Chondrocyte (in vitro differentiated cells): ENCODE measurements at regions not wholly inside any gene's neighbourhood (a gene's known extent, or its start where the extent isn't known, plus 50 kb on each side); places are given as distances from the start of the nearest gene placed in this dataset.

Source experiments
- DNase-seq: peaks from one replicate; pipeline ENCODE4 v3.0.0; 2021; ENCODE audit warnings: mixed read lengths, low spot score
- H3K27ac Mint-ChIP-seq: one replicate; pipeline ENCODE4 v1.8.0; 2021; ENCODE audit warnings: mild to moderate bottlenecking, moderate library complexity, mixed read lengths; ENCODE audit not compliant: unreplicated experiment
- H3K27me3 Mint-ChIP-seq: 2 replicates; pipeline ENCODE4 v1.8.0; 2021; ENCODE audit warnings: low read depth, mixed read lengths
- H3K36me3 Mint-ChIP-seq: 2 replicates; pipeline ENCODE4 v1.8.0; 2021; ENCODE audit warnings: low read depth, mixed read lengths
- H3K4me1 Mint-ChIP-seq: 2 replicates; pipeline ENCODE4 v1.8.0; 2021; ENCODE audit warnings: low read depth, mild to moderate bottlenecking, mixed read lengths
- H3K4me3 Mint-ChIP-seq: one replicate; pipeline ENCODE4 v1.8.0; 2021; ENCODE audit warnings: mild to moderate bottlenecking, moderate library complexity, mixed read lengths; ENCODE audit not compliant: unreplicated experiment
- H3K9me3 Mint-ChIP-seq: 2 replicates; pipeline ENCODE4 v1.8.0; 2021; ENCODE audit warnings: low read depth, mixed read lengths
- TF ChIP-seq, protein P1 (sequence below): fragments of 200-600 bp; sonication (generic); IDR thresholded peaks from 2 replicates; pipeline ENCODE4 v1.5.0; 2021; ENCODE audit warnings: antibody characterized with exemption, mild to moderate bottlenecking, moderate library complexity

DNA sequence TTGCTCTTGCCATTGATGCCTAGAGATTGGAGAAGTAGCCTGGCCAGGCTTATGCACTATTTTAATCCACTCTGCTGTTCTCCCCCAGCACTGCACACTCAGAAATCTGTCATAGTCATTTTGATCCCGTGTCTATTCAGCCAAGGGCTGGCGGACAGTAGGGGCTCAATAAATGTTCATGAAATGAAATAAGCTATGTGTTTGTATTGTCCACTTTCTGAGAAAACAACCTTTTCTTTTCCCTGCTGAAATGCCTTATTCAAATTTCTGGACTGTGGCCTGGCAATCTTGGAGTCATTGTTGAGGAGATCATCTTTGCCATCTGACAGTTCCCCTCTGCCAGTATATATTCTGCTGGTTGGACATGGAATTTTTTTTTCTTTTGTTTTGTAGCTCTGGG lies 550.4 kb upstream of the MAP3K7 start:
- H3K27ac Mint-ChIP-seq, result no peak overlapping the region
- TF ChIP-seq, protein P1, sequence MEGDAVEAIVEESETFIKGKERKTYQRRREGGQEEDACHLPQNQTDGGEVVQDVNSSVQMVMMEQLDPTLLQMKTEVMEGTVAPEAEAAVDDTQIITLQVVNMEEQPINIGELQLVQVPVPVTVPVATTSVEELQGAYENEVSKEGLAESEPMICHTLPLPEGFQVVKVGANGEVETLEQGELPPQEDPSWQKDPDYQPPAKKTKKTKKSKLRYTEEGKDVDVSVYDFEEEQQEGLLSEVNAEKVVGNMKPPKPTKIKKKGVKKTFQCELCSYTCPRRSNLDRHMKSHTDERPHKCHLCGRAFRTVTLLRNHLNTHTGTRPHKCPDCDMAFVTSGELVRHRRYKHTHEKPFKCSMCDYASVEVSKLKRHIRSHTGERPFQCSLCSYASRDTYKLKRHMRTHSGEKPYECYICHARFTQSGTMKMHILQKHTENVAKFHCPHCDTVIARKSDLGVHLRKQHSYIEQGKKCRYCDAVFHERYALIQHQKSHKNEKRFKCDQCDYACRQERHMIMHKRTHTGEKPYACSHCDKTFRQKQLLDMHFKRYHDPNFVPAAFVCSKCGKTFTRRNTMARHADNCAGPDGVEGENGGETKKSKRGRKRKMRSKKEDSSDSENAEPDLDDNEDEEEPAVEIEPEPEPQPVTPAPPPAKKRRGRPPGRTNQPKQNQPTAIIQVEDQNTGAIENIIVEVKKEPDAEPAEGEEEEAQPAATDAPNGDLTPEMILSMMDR, result no peak
- H3K27me3 Mint-ChIP-seq, result no peaks in the 10 kb centered on the region
- H3K9me3 Mint-ChIP-seq, result no peaks in the 10 kb centered on the region
- H3K4me1 Mint-ChIP-seq, result peaks cover 66% of the 10 kb centered on the region
- no peak for DNase-seq
- H3K36me3 Mint-ChIP-seq, result no peaks in the 10 kb centered on the region
- H3K4me3 Mint-ChIP-seq, result no peak overlapping the region

DNA sequence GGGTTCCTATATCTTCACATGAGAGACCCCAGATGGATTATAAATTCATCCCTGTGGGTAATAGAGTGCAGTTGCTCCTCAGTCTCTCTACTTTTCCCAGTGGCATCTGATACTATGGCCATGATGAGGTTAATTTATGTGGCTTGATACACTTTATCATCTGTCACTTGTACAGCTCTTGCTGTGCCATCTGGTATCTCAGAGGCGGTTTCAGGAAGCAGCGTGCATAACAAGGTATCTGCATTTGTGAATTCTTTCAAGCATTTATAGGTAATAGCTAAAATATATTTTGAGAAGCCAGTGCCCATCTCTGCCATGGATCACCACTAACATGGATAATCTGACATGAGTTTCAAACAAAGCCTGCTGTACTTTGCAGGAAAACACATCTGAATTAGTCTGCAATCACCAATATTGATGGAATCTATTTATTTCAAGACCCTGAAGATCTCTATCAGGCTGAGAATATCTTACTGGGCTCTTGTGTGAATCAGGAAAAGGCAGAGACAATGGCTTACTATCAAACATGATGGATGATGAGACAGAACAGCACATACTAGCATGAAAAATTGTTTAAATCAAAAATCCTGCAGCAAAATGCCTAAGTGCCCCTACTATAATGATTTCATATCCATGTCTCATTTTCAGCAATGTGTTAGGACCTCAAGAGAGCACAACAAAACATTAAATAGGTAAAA lies 548.7 kb upstream of the MAP3K7 start:
- TF ChIP-seq, protein P1, result no peak
- no peak for DNase-seq

DNA sequence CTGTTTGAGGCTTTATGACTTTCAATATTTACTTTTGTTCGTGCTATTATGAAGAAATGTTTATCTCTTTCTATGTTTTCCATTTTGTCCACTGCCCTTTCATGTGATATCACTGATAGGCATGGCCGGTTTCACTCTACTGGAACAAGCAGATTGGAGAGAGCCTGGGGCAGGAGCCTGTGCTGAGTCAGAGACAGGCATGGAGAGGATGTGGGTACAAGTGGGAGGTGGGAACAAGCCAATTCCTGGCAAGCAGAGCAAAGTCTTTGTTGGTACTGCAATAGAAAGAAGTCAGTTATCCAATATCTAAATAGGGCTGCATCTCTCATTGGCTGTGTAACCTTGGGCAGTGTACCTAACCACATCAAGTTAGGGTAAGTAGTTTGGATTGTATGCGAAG lies 545.6 kb upstream of the MAP3K7 start:
- TF ChIP-seq, protein P1, result no peak
- Mint-ChIP-seq H3K9me3 (peaks cover under 1% of the 10 kb centered on the region), H3K27me3 (no peaks in the 10 kb centered on the region), H3K36me3 (no peaks in the 10 kb centered on the region), H3K4me1 (peaks cover 26% of the 10 kb centered on the region), H3K27ac (no peak overlapping the region), H3K4me3 (no peak overlapping the region)
- DNase-seq, result no peak

More for the DNA sequence above, 548.7 kb upstream of the MAP3K7 start:
- H3K4me3 Mint-ChIP-seq, result no peak overlapping the region
- no peaks in the 10 kb centered on the region for H3K9me3 Mint-ChIP-seq
- H3K36me3 Mint-ChIP-seq, result no peaks in the 10 kb centered on the region
- no peak overlapping the region for H3K27ac Mint-ChIP-seq
- peaks cover 48% of the 10 kb centered on the region for H3K4me1 Mint-ChIP-seq
- H3K27me3 Mint-ChIP-seq, result no peaks in the 10 kb centered on the region

DNA sequence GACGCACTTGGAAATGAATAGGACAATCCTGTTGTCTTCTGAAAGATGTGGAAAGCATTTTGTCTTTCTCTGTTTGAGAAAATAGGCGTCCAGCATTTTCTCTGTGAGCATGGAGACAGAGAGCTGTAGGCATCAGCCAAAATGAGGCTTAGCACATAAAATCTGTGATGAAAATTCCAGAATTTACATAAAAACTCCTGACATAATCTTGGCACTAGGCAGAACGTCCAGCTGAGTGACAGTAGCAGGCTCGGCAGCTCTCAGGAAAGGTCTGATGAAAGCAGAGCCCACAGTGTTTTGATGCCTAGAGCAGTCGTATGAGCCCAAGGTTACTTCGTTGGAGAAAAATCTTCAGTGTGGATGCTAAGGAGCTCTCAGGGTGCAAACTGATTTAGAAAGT lies 543.3 kb upstream of the MAP3K7 start:
- TF ChIP-seq, protein P1, result no peak
- Mint-ChIP-seq H3K36me3 (no peaks in the 10 kb centered on the region), H3K27me3 (no peaks in the 10 kb centered on the region), H3K4me1 (peaks cover 11% of the 10 kb centered on the region), H3K4me3 (no peak overlapping the region), H3K9me3 (peaks cover 6% of the 10 kb centered on the region), H3K27ac (no peak overlapping the region)
- no peak for DNase-seq

DNA sequence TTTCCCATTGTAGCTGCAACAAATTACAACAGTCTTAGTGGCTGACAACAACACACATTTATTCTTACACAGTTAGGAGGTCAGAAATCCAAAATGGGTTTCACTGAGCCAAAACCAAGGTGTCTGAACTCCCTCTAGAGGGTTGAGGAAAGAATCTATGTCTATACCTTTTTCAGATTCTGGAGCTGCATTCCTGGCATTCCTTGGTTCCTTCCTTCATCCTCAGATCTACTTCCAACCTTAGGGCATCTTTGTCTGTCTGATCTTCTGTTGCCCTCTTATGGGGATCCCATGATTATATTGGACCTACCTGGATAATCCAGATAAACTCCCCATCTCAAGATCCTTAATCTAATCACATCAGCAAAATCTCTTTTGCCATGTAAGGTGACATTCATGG lies 540.9 kb upstream of the MAP3K7 start:
- no peak overlapping the region for H3K27ac Mint-ChIP-seq
- H3K36me3 Mint-ChIP-seq, result no peaks in the 10 kb centered on the region
- no peaks in the 10 kb centered on the region for H3K27me3 Mint-ChIP-seq
- TF ChIP-seq, protein P1, result no peak
- DNase-seq, result no peak
- H3K4me3 Mint-ChIP-seq, result no peak overlapping the region
- peaks cover 6% of the 10 kb centered on the region for H3K9me3 Mint-ChIP-seq
- H3K4me1 Mint-ChIP-seq, result peaks cover 10% of the 10 kb centered on the region
